ENCODE measurements at regions not wholly inside any gene's neighbourhood (a gene's known extent, or its start where the extent isn't known, plus 50 kb on each side); places are given as distances from the start of the nearest gene placed in this dataset.

DNA sequence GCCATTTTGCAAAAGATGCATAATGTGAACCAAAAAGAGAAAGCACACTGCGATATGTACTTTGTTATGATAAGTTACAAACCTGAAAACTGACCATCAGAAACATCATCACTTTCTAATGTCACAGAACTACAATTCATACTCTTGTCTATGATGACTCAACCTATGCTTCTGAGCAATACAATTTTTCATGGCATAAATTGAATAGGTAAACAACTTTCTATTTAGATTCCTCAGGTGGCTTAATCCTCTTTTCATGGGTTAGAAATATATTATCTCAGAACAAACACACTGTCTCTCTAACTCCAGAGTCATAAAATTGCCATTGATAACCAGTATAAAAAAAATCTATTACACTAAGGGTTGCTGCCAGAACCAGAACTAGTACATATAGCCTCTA, 1715.0 kb upstream of the FLRT2 start:
- H3K27me3 Mint-ChIP-seq = no peaks in the 10 kb centered on the region

DNA sequence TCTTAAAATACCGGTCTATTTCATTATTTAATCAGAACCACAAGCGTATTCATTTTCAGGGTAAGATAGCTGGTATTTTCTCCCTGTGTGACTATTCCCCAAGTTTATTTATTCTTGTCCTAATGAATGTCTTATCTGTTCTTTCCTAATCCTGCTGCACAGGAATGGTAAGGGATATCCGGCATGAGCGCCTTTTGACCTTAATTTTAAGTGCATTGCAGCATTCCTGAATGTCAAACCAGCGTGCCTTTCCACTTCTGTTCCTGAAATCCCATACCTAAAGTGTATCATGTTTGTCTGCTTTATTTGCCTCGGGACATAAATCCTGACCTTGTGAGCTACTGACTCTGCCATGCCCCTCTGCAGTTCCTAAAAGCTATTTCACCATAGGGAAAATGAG, 1713.2 kb upstream of the FLRT2 start:
- DNase-seq = no peak
- Mint-ChIP-seq H3K4me3 (no peak overlapping the region), H3K4me1 (no peaks in the 10 kb centered on the region), H3K9me3 (peaks cover 0 to 4% (median 1%) of the 10 kb centered on the region in 7 donors), H3K36me3 (no peaks in the 10 kb centered on the region), H3K27ac (no peak overlapping the region), H3K27me3 (no peaks in the 10 kb centered on the region)
- no peak for ATAC-seq (ENCODE audit: low read depth in 2 of 2)

More for the DNA sequence above, 1715.0 kb upstream of the FLRT2 start:
- Mint-ChIP-seq H3K36me3 (no peaks in the 10 kb centered on the region), H3K4me3 (no peak overlapping the region), H3K27ac (no peak overlapping the region), H3K9me3 (peaks cover 0 to 10% (median 3%) of the 10 kb centered on the region in 7 donors), H3K4me1 (no peaks in the 10 kb centered on the region)
- ATAC-seq (ENCODE audit: low read depth in 2 of 2) (no peak), DNase-seq (no peak)

DNA sequence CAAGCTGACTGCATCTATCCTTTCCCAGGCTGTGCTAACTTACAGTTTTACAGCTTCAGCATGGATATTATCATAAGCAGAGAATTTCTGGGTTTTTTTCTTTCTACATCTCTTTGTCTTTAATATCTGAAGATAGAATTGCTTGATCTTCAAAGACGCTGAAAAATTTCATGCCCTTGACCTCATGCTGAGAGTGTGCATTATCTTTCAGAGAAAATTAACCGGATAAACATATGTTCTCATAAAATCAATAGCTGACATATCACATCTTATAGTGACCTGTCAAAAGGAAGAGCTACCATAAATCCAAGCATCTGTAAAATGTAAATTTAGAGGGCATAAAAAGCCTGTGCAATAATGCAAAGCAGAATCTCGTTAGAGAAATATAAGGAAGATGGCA, 1704.1 kb upstream of the FLRT2 start:
- no peak overlapping the region for H3K4me3 Mint-ChIP-seq
- peaks cover 0 to 9% (median 3%) of the 10 kb centered on the region in 7 donors for H3K9me3 Mint-ChIP-seq
- no peaks in the 10 kb centered on the region for H3K27me3 Mint-ChIP-seq
- H3K4me1 Mint-ChIP-seq = no peaks in the 10 kb centered on the region
- no peak overlapping the region for H3K27ac Mint-ChIP-seq
- no peak for DNase-seq
- no peak for ATAC-seq (ENCODE audit: low read depth in 2 of 2)
- no peaks in the 10 kb centered on the region for H3K36me3 Mint-ChIP-seq

DNA sequence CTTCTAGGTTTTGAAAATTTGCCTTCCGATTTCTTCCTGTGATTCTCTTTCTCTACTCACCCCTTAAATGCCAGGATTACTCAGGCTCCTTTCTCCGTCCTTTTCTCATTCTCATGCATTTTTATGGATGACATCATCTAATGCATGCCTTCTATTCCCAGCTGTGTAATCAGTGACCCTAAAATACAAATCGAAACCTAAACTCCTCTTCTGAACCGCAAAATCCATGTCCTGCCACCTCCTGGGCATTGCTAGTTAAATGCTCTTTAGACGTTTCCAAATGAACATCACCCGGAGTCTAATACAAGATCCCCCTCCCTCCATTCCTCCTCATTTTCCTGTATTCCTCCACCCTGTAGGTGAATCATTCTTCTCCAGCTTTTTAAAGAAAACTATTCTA, 1703.1 kb upstream of the FLRT2 start:
- ATAC-seq (ENCODE audit: low read depth in 2 of 2) = no peak
- H3K4me1 Mint-ChIP-seq = no peaks in the 10 kb centered on the region
- H3K27me3 Mint-ChIP-seq = no peaks in the 10 kb centered on the region
- no peak overlapping the region for H3K27ac Mint-ChIP-seq
- no peak overlapping the region for H3K4me3 Mint-ChIP-seq
- peaks cover 0 to 9% (median 3%) of the 10 kb centered on the region in 7 donors for H3K9me3 Mint-ChIP-seq
- DNase-seq = no peak
- no peaks in the 10 kb centered on the region for H3K36me3 Mint-ChIP-seq

DNA sequence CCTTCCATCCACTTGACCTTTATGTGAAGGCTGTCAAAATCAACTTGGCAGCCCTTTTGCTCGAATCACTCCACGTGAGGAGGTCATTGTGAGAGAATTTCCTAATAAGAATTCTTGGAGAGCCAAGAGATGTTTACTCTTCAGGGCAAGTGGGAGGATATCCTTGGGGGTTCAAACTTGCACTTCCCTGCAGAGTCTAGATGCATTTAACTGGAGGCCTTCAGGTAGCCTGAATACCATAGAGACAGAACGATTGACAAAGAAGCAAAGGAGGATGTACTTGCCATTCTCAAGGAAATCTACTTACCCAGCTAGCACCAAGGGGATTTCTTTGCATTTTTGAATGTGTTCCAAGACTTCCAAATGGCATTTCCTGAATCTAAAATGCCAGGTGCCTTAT, 1702.6 kb upstream of the FLRT2 start:
- no peak overlapping the region for H3K4me3 Mint-ChIP-seq
- H3K4me1 Mint-ChIP-seq = no peaks in the 10 kb centered on the region
- H3K36me3 Mint-ChIP-seq = no peaks in the 10 kb centered on the region
- peaks cover 0 to 7% (median 3%) of the 10 kb centered on the region in 7 donors for H3K9me3 Mint-ChIP-seq
- no peak overlapping the region for H3K27ac Mint-ChIP-seq
- no peak for DNase-seq
- H3K27me3 Mint-ChIP-seq = no peaks in the 10 kb centered on the region
- no peak for ATAC-seq (ENCODE audit: low read depth in 2 of 2)

DNA sequence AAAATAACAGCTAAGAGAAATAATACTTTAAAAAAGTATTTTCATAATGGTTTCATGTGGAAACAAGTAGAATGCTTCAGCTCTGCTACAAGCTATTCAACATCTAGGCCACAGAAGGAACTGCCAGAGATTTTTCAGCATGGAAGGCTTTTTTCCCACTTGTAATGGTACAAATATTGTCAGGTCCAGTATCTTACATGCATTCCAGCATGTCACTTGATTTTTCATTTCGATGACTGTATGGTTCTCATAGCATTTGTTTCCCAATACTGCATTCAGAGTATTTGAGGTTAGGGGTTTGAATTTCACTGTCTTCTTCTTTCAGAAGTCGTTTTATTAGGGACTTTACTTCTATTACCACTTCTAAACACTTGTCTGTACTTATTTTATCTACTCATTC, 1701.5 kb upstream of the FLRT2 start:
- DNase-seq (no peak), ATAC-seq (ENCODE audit: low read depth in 2 of 2) (no peak)
- H3K27ac Mint-ChIP-seq = no peak overlapping the region
- peaks cover 0 to 9% (median 3%) of the 10 kb centered on the region in 7 donors for H3K9me3 Mint-ChIP-seq
- H3K4me3 Mint-ChIP-seq = no peak overlapping the region
- no peaks in the 10 kb centered on the region for H3K27me3 Mint-ChIP-seq
- no peaks in the 10 kb centered on the region for H3K36me3 Mint-ChIP-seq
- no peaks in the 10 kb centered on the region for H3K4me1 Mint-ChIP-seq

DNA sequence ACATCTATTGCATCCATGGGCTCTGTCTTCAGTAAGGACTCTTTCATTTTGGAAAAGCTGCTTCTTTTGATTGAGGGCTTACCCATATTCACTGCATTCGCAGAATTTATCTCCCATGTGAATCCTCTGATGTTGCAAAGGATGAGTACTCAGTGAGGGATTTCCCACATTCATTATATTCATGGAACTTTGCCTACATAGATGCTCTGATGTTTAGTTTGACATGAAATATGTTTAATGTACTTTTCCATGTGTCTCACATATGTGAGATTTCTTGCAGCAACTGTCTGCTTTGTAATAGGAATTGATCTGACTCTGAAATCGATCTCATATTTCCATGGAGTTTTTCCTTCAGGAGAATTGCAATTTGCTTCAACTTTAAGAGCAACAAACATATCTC, 1699.6 kb upstream of the FLRT2 start:
- H3K27me3 Mint-ChIP-seq = no peaks in the 10 kb centered on the region

DNA sequence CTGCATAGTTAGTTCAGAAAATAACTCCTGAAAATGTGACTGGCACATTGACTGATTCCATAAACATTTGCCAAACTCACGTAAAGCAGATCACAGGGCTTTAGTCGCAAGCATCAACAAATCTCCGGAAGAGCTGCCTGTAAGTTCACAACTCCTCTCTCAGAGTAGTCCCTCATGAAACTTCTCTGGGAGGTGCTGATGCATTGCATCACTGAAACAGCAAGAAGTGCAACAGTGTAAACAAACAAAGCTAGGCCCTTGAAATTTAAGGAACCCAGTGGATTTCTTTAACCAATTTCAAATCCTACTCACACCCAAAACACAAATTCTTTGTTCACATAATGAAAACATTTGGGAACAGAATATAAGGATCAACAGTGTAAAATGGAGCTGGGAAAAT, 1691.7 kb upstream of the FLRT2 start:
- no peak overlapping the region for H3K27ac Mint-ChIP-seq
- no peaks in the 10 kb centered on the region for H3K4me1 Mint-ChIP-seq
- H3K36me3 Mint-ChIP-seq = no peaks in the 10 kb centered on the region
- H3K27me3 Mint-ChIP-seq = no peaks in the 10 kb centered on the region
- peaks cover 0 to 11% (median 3%) of the 10 kb centered on the region in 7 donors for H3K9me3 Mint-ChIP-seq
- ATAC-seq (ENCODE audit: low read depth in 2 of 2) (no peak), DNase-seq (no peak)
- H3K4me3 Mint-ChIP-seq = no peak overlapping the region

More for the DNA sequence above, 1699.6 kb upstream of the FLRT2 start:
- no peak overlapping the region for H3K27ac Mint-ChIP-seq
- H3K4me1 Mint-ChIP-seq = no peaks in the 10 kb centered on the region
- ATAC-seq (ENCODE audit: low read depth in 2 of 2) = no peak
- H3K9me3 Mint-ChIP-seq = peaks cover 0 to 9% (median 0%) of the 10 kb centered on the region in 7 donors
- no peak for DNase-seq
- no peaks in the 10 kb centered on the region for H3K36me3 Mint-ChIP-seq
- no peak overlapping the region for H3K4me3 Mint-ChIP-seq

DNA sequence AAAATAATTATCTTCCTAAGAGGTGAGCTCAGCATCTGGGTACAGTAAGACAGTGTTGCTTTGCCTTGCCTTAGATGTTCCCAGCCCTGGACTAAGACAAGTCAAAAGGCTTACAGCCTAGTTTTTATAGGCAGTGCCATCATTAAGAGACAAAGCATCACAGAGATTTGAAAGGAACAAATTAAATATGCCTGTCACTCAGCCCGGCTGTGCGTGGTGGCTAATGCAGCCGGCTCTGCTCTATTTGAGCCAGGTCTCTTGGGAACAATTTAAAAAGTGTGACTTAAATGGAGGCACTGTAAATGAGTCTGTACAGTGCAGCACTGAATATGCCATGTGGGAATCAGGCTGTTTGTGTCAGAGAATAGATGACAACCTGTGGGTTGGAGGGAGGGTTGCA, 1687.4 kb upstream of the FLRT2 start:
- no peak for ATAC-seq (ENCODE audit: low read depth in 2 of 2)
- no peak overlapping the region for H3K27ac Mint-ChIP-seq
- H3K36me3 Mint-ChIP-seq = no peaks in the 10 kb centered on the region
- no peaks in the 10 kb centered on the region for H3K27me3 Mint-ChIP-seq
- no peak for DNase-seq
- peaks cover 0 to 16% (median 3%) of the 10 kb centered on the region in 7 donors for H3K9me3 Mint-ChIP-seq
- H3K4me3 Mint-ChIP-seq = no peak overlapping the region
- H3K4me1 Mint-ChIP-seq = no peaks in the 10 kb centered on the region

DNA sequence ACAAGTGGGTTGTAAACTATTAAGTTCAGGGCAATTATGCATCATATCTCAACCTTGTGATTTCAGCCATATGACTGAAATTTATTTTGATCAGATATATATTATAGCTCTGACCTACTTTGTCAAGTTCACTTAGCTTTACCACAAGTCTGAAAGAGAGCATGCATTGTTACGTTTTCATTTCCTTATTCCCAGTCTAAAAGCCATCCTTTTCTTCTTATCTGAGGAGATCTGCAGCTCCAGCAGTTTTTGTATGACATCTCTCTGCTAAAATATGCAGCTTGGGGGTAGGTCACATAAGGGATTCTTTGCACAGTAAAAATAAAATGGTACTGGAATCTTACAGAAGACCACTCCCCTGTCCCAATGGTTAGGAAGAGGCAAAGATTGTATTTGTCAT, 1682.8 kb upstream of the FLRT2 start:
- H3K4me3 Mint-ChIP-seq = no peak overlapping the region
- no peak for DNase-seq
- H3K36me3 Mint-ChIP-seq = no peaks in the 10 kb centered on the region
- ATAC-seq (ENCODE audit: low read depth in 2 of 2) = no peak
- no peaks in the 10 kb centered on the region for H3K4me1 Mint-ChIP-seq
- H3K9me3 Mint-ChIP-seq = peaks cover 0 to 8% (median 4%) of the 10 kb centered on the region in 7 donors
- H3K27me3 Mint-ChIP-seq = no peaks in the 10 kb centered on the region
- H3K27ac Mint-ChIP-seq = no peak overlapping the region

DNA sequence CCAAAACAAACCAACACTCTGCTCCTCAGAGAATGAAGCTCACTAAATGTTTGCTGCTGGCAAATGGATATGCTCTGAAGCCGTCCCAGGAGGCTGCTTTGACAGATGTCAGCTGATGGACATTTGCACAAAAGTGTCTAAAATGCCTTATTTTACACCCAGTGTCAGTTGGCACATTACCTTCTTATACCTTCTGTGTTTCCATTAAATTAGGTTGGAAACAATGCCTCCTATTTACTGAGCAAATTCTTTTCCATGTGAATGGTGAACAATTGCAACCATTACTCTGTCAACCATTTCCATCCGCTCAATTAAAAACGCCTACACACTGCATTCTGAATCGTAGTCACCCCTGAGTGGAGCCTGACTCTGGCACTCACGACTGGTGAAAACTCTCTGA, 1679.9 kb upstream of the FLRT2 start:
- no peak for ATAC-seq (ENCODE audit: low read depth in 2 of 2)
- H3K4me3 Mint-ChIP-seq = no peak overlapping the region
- no peak for DNase-seq
- peaks cover 0 to 10% (median 5%) of the 10 kb centered on the region in 7 donors for H3K9me3 Mint-ChIP-seq
- H3K36me3 Mint-ChIP-seq = no peaks in the 10 kb centered on the region
- no peaks in the 10 kb centered on the region for H3K4me1 Mint-ChIP-seq
- no peaks in the 10 kb centered on the region for H3K27me3 Mint-ChIP-seq
- no peak overlapping the region for H3K27ac Mint-ChIP-seq

DNA sequence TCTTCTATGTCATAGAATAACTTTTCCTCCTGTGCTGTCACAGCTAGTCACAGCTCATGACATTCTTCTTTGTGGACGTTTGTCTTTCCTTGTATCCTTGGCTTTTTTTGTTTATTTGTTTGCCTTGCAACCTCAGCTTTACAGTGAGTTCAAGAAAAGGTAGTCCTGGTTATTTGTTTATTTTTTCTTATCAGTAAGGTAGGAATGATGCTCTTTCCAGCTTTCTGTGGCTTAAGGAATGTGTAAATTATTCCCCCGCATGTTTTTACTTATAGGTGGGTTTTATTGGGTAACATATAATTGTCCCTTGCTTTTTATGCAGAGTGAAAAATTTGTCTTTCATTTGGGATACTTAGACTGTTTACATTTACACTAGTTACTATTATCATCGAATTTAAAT, 1673.6 kb upstream of the FLRT2 start:
- no peak overlapping the region for H3K27ac Mint-ChIP-seq
- no peaks in the 10 kb centered on the region for H3K27me3 Mint-ChIP-seq
- no peak overlapping the region for H3K4me3 Mint-ChIP-seq
- DNase-seq (no peak), ATAC-seq (ENCODE audit: low read depth in 2 of 2) (no peak)
- H3K9me3 Mint-ChIP-seq = peaks cover 2 to 10% (median 7%) of the 10 kb centered on the region in 7 donors
- no peaks in the 10 kb centered on the region for H3K36me3 Mint-ChIP-seq
- H3K4me1 Mint-ChIP-seq = no peaks in the 10 kb centered on the region

DNA sequence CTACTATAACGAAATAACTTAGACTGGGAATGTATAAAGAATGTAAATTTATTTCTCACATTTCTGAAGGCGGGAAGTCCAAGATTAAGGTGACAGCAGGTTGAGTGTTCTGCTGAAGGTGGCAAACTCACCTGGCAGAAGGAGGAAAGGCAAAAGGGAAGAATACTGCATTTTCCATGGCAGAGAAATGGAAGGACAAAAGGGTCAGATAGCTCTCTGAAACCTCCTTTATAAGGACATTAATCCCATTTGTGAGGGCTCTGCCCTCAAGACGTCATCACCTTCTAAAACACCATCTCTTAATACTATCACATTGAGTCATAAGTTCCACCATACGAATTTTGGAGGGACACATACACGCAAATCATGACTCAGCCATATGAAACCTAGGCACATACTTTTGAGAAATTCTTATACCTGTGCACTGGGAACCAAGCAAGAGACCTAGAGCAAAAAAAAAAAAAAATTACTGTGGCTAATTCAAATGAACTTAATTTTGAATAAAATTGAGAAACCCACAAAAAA, 1669.3 kb upstream of the FLRT2 start:
- Mint-ChIP-seq H3K27ac (no peak overlapping the region), H3K36me3 (no peaks in the 10 kb centered on the region), H3K4me3 (no peak overlapping the region), H3K9me3 (peaks cover 0 to 14% (median 7%) of the 10 kb centered on the region in 7 donors), H3K27me3 (no peaks in the 10 kb centered on the region), H3K4me1 (no peaks in the 10 kb centered on the region)
- DNase-seq (no peak), ATAC-seq (ENCODE audit: low read depth in 2 of 2) (no peak)

DNA sequence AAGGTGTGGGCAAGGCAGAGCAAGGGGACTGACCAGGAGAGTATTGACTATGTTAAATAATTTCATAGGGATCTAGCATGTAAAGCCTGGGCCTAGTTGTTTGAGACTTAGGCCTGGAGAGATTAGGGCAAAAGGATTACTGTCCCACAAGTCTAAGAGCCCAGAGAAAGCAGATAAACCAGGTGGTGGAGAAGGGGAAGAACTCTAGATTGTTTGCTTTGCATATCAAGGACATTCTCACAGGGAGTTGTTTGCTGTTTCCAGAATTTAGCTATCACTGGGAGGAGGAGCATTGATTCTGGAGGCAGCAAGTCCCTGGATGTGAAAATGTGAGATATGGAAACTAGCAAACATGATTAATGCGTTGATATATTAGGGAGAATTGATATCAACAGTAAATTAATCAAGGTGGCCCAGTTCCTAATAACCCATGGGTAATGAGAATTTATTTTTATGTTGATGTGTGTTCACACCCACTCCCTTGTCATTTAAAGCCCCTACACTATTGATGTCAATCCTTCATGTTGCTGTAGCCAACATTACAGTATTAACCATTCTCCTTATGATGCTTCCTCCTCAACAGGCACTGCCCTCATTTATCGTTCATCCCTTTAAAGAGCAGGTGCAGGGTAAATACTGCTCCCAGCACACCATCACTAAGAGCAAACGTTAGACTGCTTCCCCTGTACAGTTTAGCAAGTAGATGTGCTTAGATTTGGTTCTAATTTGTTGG, 1666.7 kb upstream of the FLRT2 start:
- peaks cover 0 to 12% (median 7%) of the 10 kb centered on the region in 7 donors for H3K9me3 Mint-ChIP-seq
- no peak overlapping the region for H3K4me3 Mint-ChIP-seq
- no peak overlapping the region for H3K27ac Mint-ChIP-seq
- no peaks in the 10 kb centered on the region for H3K36me3 Mint-ChIP-seq
- ATAC-seq (ENCODE audit: low read depth in 2 of 2) (no peak), DNase-seq (no peak)
- no peaks in the 10 kb centered on the region for H3K4me1 Mint-ChIP-seq
- no peaks in the 10 kb centered on the region for H3K27me3 Mint-ChIP-seq
